Left renal cortex interstitium (tissue), 4 donors: ENCODE measurements at regions not wholly inside any gene's neighbourhood (a gene's known extent, or its start where the extent isn't known, plus 50 kb on each side); places are given as distances from the start of the nearest gene placed in this dataset.
"Not testable (repeated sequence)": the region's sequence is repeated elsewhere in the genome, so short reads cannot be mapped to it uniquely, and the experiment has no call there.

Experiments used
- DNase-seq, 4 donors: peaks; one replicate each; pipeline ENCODE4 v3.0.0-alpha.2; 2013; ENCODE audit warnings: low read depth in 4 of 4, low spot score in 2 of 4, missing footprints in 1 of 4

DNA sequence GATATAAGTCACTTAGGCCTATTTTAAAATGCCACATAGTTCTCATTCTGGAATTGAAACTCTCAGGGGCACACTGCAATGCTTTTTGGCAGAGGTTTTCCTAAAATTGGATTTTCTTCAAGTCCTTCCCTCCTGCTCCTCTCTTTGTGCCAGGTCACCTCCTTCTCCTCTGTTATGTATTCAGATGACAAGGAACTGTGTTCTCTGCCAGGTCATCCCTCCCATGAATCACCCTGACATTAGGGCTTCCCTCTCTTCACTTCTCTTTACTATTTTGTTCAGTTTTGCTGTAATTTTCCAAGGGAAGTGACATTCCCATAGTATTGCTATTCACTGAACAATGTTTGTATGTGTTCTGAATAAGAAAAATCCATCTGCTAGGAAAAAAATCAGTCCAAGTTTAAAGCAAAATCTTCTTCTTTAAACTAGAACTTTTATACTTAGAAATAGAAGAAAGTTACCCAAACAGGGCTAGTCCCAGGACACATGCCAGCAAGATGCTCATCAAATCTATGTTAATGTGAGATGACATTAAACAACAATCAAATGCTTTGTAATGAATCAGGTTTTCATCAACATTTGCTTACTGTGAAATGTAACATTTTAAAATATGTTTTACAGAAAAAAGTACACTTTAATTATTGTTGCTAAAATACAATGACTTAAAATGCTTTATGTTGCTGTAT, 461.1 kb downstream of the MMUT start:
- DNase-seq = no peak

DNA sequence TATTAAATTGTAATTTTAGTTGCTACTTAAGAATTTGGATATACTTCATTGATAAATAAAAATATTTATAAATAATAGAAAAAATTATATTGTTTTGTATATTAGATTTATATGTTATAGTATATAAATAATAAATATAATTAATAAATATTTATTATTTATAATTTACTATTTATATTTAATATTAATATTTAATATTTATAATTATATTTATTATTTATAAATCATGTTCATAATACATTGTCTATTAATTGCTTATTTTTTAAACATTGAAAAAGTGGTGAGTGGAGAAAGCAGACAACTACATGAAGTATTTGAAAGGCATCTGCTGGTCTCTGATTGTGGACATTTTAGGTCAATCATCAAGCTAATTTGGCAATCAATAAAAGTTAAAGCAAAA, 464.5 kb downstream of the MMUT start:
- DNase-seq = no peak

GRCh38 chr6:48996461-48997119, 466.5 kb downstream of the MMUT start:
- DNase-seq = no peak

GRCh38 chr6:48994811-48995210, 468.2 kb downstream of the MMUT start:
- no peak for DNase-seq

DNA sequence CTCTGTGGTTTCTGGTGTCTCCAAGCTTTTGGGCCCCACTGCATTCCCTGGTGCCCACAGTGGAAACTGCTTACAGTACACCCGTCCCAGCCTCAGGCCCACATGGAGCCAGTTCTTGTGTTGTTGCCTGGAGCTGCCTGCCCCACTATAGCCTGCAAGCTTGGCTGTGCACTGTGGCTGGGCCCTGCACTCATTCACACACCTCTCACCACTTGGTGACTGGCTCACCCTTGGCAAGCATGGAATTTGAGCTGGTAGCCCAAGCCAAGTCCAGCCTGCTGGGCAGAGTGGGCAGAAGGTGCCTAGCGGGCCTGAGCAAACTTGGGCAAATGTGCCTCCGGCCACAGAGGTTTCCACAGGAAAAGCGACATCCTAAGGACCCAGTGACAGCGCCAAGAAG, 472.3 kb downstream of the MMUT start:
- no peak for DNase-seq

- no peak for DNase-seq
Observed at GRCh38 chr6:48986845-48987244, 476.2 kb downstream of the MMUT start.

DNA sequence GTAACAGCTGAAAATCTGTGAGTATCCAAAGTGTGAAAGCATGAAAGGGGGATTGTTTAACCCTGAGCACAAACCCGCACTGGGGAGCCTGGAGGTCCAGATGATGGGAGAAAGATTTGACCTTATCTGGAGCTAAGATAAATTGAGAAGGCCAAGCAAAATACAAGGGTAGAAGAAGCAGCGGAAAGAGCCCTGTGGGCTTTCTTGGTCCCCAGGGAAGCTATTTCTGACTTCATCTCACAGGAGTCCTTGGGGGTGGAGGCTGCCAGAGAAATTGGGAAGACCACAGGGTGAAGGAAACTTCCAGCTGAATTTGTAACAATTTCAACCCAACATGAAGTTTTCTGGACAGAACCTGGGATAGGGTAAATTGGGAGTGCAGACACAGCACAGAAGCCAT, 476.9 kb downstream of the MMUT start:
- DNase-seq = no peak

DNA sequence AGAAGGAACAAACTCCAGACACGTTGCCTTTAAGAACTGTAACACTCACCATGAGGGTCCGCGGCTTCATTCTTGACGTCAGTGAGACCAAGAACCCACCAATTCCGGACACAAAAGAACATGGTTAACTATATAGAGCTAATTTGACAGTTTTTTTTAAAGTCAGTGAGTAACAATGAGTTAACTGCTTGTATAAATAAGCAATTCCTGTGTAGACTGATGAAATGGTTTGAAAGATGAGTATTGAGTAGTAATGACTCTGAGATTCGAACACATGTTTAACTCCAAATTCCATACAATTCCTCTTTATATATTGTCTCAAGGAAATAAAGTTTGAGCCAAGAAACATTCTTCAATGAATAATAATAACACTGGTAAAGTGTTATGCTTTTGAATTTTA, 478.0 kb downstream of the MMUT start:
- DNase-seq = no peak

DNA sequence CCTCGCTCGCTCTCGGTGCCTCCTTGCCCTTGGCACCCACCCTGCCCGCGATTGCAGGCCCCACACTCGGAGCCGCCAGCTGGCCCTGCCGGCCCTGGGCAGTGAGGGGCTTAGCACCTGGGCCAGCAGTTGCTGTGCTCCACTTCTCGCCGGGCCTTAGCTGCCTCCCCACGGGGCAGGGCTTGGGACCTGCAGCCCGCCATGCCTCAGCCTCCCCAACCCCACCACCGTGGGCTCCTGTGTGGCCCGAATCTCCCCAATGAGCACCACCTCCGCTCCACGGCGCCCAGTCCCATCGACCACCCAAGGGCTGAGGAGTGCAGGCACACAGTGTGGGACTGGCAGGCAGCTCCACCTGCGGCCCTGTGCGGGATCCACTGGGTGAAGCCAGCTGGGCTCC, 479.1 kb downstream of the MMUT start:
- not testable (repeated sequence) for DNase-seq

DNA sequence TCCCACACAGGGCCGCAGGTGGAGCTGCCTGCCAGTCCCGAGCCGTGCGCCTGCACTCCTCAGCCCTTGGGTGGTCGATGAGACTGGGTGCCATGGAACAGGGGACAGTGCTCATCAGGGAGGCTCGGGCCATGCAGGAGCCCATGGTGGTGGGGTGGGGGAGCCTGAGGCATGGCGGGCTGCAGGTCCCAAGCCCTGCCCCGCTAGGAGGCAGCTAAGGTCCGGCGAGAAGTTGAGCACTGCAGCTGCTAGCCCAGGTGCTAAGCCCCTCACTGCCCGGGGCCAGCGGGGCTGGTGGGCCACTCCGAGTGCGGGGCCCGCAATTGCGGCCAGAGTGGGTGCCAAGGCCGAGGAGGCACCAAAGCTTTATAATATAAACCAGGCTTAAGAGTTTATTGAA, 479.7 kb downstream of the MMUT start:
- no peak for DNase-seq

DNA sequence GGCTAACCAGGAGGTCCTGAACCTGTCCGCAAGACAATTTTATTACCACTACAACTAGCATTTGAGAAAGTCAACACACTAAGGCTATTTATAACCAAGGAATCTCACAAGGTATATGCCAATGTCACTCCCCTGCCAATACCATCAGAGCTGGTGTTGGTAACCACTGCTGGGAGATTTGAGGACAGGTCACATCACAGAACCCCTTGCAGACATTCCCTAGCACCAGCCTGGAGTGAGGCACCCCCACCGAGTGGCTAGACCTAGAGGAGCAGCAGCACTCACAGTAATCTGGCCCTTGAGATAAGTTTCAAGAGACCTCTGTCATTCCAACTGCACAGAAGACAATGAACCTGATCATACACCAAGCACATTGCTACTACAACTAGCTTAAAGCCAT, 483.2 kb downstream of the MMUT start:
- DNase-seq = no peak

DNA sequence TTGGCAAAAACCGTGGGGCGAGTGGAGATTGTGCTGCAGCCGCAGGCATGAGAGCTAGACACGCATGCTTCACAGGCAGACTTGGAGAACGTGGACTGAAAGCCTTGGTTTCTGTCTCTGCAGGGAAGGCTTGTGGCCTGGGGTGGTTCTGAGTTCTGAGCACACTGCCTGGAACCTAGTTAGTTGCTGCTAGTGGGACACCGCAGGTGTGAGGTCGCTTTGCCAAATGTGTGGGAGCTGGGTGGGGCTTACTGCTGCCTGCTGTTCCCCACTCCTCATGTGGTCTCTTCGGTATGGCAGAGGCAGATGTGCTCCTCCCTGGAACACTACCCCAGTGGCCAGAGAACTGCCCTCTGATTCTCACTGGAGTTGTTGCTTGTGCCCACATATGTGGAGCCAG, 484.0 kb downstream of the MMUT start:
- no peak for DNase-seq

DNA sequence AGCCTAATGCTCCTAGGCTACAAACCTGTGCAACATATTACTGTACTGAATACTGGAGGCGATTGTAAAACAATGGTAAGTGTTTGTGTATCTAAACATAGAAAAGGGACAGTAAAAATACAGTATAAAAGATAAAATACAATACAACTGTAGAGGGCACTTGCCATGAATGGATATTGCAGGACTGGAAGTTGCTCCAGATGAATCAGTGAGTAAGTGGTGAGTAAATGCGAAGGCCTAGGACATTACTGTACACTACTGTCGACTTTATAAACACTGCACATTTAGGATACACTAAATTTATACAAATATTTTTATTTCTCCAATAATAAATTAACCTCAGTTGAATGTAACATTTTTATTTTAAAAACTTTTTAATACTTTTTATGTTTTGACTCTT, 485.0 kb downstream of the MMUT start:
- no peak for DNase-seq

DNA sequence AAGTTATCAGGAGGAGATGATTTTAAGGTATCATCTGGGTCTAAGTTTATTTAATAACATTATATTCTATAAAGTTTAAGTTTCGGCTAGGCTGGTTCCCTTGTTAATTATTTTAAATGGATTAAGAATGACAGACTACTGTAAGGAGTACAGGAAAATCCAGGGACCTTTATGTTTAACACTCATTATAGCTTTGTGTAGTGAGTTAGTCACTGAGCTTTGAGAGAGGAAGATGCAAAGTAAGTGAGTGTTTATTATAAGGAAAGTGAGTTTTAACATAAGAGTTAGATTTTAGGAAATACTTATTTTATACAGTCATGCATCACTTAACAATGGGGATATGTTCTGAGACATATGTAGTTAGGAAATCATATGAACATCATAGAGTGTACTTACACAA, 485.5 kb downstream of the MMUT start:
- DNase-seq = no peak

DNA sequence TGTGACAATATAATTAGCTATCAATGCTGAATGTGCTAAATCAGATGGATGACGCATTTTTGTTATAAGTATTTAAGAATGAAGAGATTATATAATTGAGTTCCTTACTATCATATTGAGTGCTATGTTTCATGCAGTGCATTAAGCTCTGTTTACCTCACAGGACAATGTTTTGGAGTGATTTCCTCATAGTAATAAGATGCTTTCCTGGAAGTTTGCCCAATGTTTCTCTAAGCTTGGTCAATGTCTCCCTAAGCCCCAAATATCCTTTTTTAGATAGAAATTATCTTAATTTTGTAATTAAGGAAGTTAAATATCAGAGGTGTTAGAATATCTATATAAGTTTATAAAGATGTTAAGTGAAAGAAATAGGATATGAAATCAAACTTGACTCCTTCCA, 489.6 kb downstream of the MMUT start:
- DNase-seq = no peak

- DNase-seq = no peak
Observed at GRCh38 chr6:48961781-48962415, 501.2 kb downstream of the MMUT start.

GRCh38 chr6:48959251-48960060, 503.6 kb downstream of the MMUT start:
- no peak for DNase-seq

DNA sequence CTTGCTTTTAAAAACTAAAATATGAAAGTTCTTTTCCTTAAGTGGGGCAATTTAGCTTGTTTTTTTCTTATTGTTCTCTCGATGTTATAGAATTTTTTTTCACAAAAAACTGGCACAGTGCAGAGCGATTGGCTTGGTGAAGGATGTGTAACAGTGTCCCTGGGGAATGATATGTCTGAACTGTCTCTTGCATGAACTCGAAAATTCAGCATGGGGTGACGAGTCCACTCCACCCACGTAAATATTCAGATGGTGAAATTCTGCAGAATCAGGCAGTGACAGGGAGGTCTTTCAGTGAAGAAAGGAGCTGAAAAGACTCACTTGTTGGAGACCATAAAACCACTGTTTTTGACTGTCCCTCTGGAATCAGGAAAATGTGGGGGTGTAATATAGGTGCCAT, 505.3 kb downstream of the MMUT start:
- DNase-seq = no peak

- DNase-seq = no peak
Observed at GRCh38 chr6:48951917-48952316, 511.1 kb downstream of the MMUT start.

GRCh38 chr6:48944276-48944675, 518.8 kb downstream of the MMUT start:
- not testable (repeated sequence) for DNase-seq

DNA sequence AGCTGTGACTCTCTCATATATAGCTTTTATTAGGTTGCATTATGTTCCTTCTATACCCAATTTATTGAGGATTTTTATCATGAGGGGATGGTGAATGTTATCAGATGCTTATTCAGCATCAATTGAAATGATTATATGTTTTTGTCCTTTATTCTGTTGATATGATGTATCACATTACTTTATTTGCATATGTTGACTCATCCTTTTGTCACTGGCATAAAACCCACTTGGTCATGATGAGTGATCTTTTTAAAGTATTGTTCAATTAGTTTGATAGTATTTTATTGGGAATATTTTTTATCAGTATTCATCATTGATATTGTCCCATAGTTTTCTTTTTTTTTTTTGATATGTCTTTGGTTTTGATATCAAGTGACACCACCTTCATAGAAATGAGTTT, 529.9 kb downstream of the MMUT start:
- DNase-seq = no peak
